ENCODE measurements at regions not wholly inside any gene's neighbourhood (a gene's known extent, or its start where the extent isn't known, plus 50 kb on each side); places are given as distances from the start of the nearest gene placed in this dataset.

DNA sequence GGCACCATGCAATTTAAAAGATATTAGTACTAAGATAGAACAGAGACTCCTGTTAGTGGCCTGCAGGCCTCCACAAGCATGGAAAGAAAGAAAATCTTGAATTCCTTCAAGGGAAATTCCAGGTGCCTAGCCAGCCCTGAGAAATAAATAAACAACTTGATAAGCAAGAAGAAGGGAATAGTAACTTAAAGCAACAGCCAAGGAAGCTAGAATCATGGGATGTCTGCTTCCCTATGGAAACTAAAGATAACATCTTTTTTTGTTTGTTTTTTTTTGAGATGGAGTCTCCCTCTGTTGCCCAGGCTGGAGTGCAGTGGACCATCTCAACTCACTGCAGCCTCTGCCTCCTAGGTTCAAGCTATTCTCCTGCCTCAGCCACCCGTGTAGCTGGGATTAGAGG, 128.6 kb downstream of the SKIDA1 start:
- ChIA-PET POLR2A (interaction anchor here (0.6 to 0.9 kb wide), 2 partner anchors 16 to 362 kb away, joined by 3 to 4 read pairs; no protein-coding TSS in a partner anchor), RAD21 (ENCODE audit: unreplicated experiment) (no interaction called here), SMC1A (ENCODE audit: uncharacterized antibody, unreplicated experiment) (interaction anchor here (0.7 to 1.0 kb wide), 3 partner anchors 98 to 220 kb away, joined by 3 to 4 read pairs (median 3); no protein-coding TSS in a partner anchor), CTCF (no interaction called here)
- no peak for ATAC-seq
- no peak overlapping the region for H3K4me2 ChIP-seq (ENCODE audit: control insufficient read depth, insufficient read depth)
- in situ Hi-C loops (cut with MboI) (no loop called here), intact Hi-C loops (cut with micrococcal nuclease; ENCODE audit: unreplicated experiment) (no loop called here)
- H3K4me3 ChIP-seq, result no peak overlapping the region
- DNase-seq (ENCODE audit: low read depth, low spot score), result no peak
- BruUV-seq (replicated peaks), result no TSS peak
- no peak overlapping the region for H2AFZ ChIP-seq (ENCODE audit: control insufficient read depth, low read depth, low read length)
- no peaks in the 10 kb centered on the region for H3K79me2 ChIP-seq (ENCODE audit: control insufficient read depth, insufficient read depth, low read length)
- H3K27ac ChIP-seq (ENCODE audit: control insufficient read depth, insufficient read depth), result no peak overlapping the region
- no peaks in the 10 kb centered on the region for H4K20me1 ChIP-seq (ENCODE audit: control insufficient read depth, insufficient read depth)
- WGBS (ENCODE audit: insufficient coverage, insufficient replicate concordance, low lambda C conversion rate, missing lambda C conversion rate), result 0% methylated on average over 1 of the region's 1 CpG
- H3K27me3 ChIP-seq (replicated peaks in 1 of 2; ENCODE audit: control insufficient read depth in 2 of 2, insufficient read depth in 2 of 2, low read length in 1 of 2), result no peaks in the 10 kb centered on the region
- H3K36me3 ChIP-seq (ENCODE audit: control insufficient read depth in 2 of 2, insufficient read depth in 2 of 2, low read length in 1 of 2), result no peaks in the 10 kb centered on the region
- no peak for TF ChIP-seq EED (IDR thresholded peaks at IDR 0.05; ENCODE audit: low read depth)
- TF ChIP-seq HDAC2 (IDR thresholded peaks at IDR 0.05), result no peak
- no peak for TF ChIP-seq CHD4 (IDR thresholded peaks at IDR 0.05)
- TF ChIP-seq CEBPB (IDR thresholded peaks at IDR 0.05; ENCODE audit: borderline replicate concordance in 1 of 2, low read depth in 2 of 2, low read length in 2 of 2), result no peak
- TF ChIP-seq MTA2 (IDR thresholded peaks at IDR 0.05; ENCODE audit: low read depth), result no peak
- H3K9me3 ChIP-seq (replicated peaks; ENCODE audit: control insufficient read depth, insufficient read depth, low read length), result no peaks in the 10 kb centered on the region; the same call in 2 of the 3 replicates
- no peaks in the 10 kb centered on the region for H3K4me1 ChIP-seq (ENCODE audit: control insufficient read depth, insufficient read depth, low read length)
- no peak overlapping the region for H3K9ac ChIP-seq (ENCODE audit: control insufficient read depth, insufficient read depth, low read length)
- FAIRE-seq, result no peak

GRCh38 chr10:21393931-21394330, 131.6 kb downstream of the SKIDA1 start:
- no peak for ATAC-seq
- no peak overlapping the region for H3K4me2 ChIP-seq (ENCODE audit: control insufficient read depth, insufficient read depth)
- DNase-seq (ENCODE audit: low read depth, low spot score), result no peak
- H3K9me3 ChIP-seq (replicated peaks; ENCODE audit: control insufficient read depth, insufficient read depth, low read length), result no peaks in the 10 kb centered on the region; the same call in 2 of the 3 replicates
- POLR2A ChIA-PET, result no interaction called here
- H3K4me3 ChIP-seq, result no peak overlapping the region
- no peak for TF ChIP-seq KAT2A (conservative IDR thresholded peaks at IDR 0.05; ENCODE audit: control insufficient read depth, low read depth, low read length)
- TF ChIP-seq, protein P1, sequence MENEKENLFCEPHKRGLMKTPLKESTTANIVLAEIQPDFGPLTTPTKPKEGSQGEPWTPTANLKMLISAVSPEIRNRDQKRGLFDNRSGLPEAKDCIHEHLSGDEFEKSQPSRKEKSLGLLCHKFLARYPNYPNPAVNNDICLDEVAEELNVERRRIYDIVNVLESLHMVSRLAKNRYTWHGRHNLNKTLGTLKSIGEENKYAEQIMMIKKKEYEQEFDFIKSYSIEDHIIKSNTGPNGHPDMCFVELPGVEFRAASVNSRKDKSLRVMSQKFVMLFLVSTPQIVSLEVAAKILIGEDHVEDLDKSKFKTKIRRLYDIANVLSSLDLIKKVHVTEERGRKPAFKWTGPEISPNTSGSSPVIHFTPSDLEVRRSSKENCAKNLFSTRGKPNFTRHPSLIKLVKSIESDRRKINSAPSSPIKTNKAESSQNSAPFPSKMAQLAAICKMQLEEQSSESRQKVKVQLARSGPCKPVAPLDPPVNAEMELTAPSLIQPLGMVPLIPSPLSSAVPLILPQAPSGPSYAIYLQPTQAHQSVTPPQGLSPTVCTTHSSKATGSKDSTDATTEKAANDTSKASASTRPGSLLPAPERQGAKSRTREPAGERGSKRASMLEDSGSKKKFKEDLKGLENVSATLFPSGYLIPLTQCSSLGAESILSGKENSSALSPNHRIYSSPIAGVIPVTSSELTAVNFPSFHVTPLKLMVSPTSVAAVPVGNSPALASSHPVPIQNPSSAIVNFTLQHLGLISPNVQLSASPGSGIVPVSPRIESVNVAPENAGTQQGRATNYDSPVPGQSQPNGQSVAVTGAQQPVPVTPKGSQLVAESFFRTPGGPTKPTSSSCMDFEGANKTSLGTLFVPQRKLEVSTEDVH (IDR thresholded peaks at IDR 0.05; ENCODE audit: low read depth, partially characterized antibody), result no peak
- no peak for TF ChIP-seq SKIL (IDR thresholded peaks at IDR 0.05; ENCODE audit: low read depth, poor library complexity, severe bottlenecking)
- no peak for TF ChIP-seq SREBF2 (IDR thresholded peaks at IDR 0.05; ENCODE audit: low read length)
- no peak for TF ChIP-seq SUPT20H (IDR thresholded peaks at IDR 0.05; ENCODE audit: borderline replicate concordance, control insufficient read depth, low read depth, low read length)
- TF ChIP-seq MLLT1 (IDR thresholded peaks at IDR 0.05), result no peak
- TF ChIP-seq ZNF384 (IDR thresholded peaks at IDR 0.05; ENCODE audit: borderline replicate concordance, low read depth, low read length), result no peak
- TF ChIP-seq SREBF1 (IDR thresholded peaks at IDR 0.05; ENCODE audit: low read length), result no peak
- H3K27ac ChIP-seq (ENCODE audit: control insufficient read depth, insufficient read depth), result no peak overlapping the region
- CTCF ChIA-PET, result no interaction called here
- H3K79me2 ChIP-seq (ENCODE audit: control insufficient read depth, insufficient read depth, low read length), result no peaks in the 10 kb centered on the region
- no peak overlapping the region for H3K9ac ChIP-seq (ENCODE audit: control insufficient read depth, insufficient read depth, low read length)
- RAD21 ChIA-PET (ENCODE audit: unreplicated experiment), result no interaction called here
- H3K36me3 ChIP-seq (ENCODE audit: control insufficient read depth in 2 of 2, insufficient read depth in 2 of 2, low read length in 1 of 2), result no peaks in the 10 kb centered on the region
- H3K27me3 ChIP-seq (replicated peaks in 1 of 2; ENCODE audit: control insufficient read depth in 2 of 2, insufficient read depth in 2 of 2, low read length in 1 of 2), result no peaks in the 10 kb centered on the region
- SMC1A ChIA-PET (ENCODE audit: uncharacterized antibody, unreplicated experiment), result no interaction called here
- H4K20me1 ChIP-seq (ENCODE audit: control insufficient read depth, insufficient read depth), result no peaks in the 10 kb centered on the region
- H2AFZ ChIP-seq (ENCODE audit: control insufficient read depth, low read depth, low read length), result no peak overlapping the region
- WGBS (ENCODE audit: insufficient coverage, insufficient replicate concordance, low lambda C conversion rate, missing lambda C conversion rate), result 73% methylated on average over 19 of the region's 20 CpGs
- intact Hi-C loops (cut with micrococcal nuclease; ENCODE audit: unreplicated experiment), result no loop called here
- in situ Hi-C loops (cut with MboI), result no loop called here
- H3K4me1 ChIP-seq (ENCODE audit: control insufficient read depth, insufficient read depth, low read length), result no peaks in the 10 kb centered on the region
- BruUV-seq (replicated peaks), result no TSS peak
- FAIRE-seq, result no peak
